CD4-positive, alpha-beta T cell (primary cell): ENCODE measurements at regions not wholly inside any gene's neighbourhood (a gene's known extent, or its start where the extent isn't known, plus 50 kb on each side); places are given as distances from the start of the nearest gene placed in this dataset.

Experiments used
- ATAC-seq: fragments of 200-7000 bp; cut with Tn5 transposase; one replicate; pipeline ENCODE4 v1.10.0; 2022; ENCODE audit warnings: mild to moderate bottlenecking; ENCODE audit not compliant: poor library complexity
- CTCF ChIA-PET: fragments of 350-600 bp; sonication (Branson Sonifier 250); formaldehyde crosslinking; loops from one replicate; lab custom pipeline; 2021; ENCODE audit warnings: antibody characterized with exemption, inconsistent platforms; lab: Charles Lee
- POLR2A ChIA-PET: fragments of 350-600 bp; sonication (Branson Sonifier 250); formaldehyde crosslinking; loops from one replicate; lab custom pipeline; 2021; ENCODE audit warnings: antibody characterized with exemption, inconsistent platforms; lab: Charles Lee
- DNase-seq, 14 experiments: peaks; one replicate each; pipeline ENCODE4 v3.0.0-alpha.2; 2013 to 2020; ENCODE audit warnings: mixed read lengths in 2 of 14
- H3K27ac ChIP-seq, 2 donors: one replicate each; pipeline versions ENCODE4 v1.5.1 to v1.7.0; 2013; ENCODE audit warnings: low read length in 2 of 2, low read depth in 1 of 2, mild to moderate bottlenecking in 1 of 2
- H3K27me3 ChIP-seq, 2 experiments: 1 replicate in 1 of 2; 2 replicates in 1 of 2; pipeline versions ENCODE4 v1.6.1 to v1.7.0; 2013; ENCODE audit warnings: low read length in 2 of 2, control low read depth in 1 of 2, mild to moderate bottlenecking in 1 of 2, moderate library complexity in 1 of 2; ENCODE audit not compliant: insufficient read depth in 2 of 2, control insufficient read depth in 1 of 2
- H3K36me3 ChIP-seq: one replicate; pipeline ENCODE4 v1.6.1; 2013; ENCODE audit warnings: low read length, control low read depth; ENCODE audit not compliant: insufficient read depth
- H3K4me1 ChIP-seq: one replicate; pipeline ENCODE4 v1.6.1; 2013; ENCODE audit warnings: low read length, control low read depth; ENCODE audit not compliant: insufficient read depth
- H3K4me3 ChIP-seq: one replicate; pipeline ENCODE4 v1.5.1; 2013; ENCODE audit warnings: mild to moderate bottlenecking, low read length, moderate library complexity
- H3K9me3 ChIP-seq, 2 experiments: 1 replicate in 1 of 2; 2 replicates in 1 of 2; pipeline versions ENCODE4 v1.6.1 to v1.7.0; 2013; ENCODE audit warnings: low read length in 2 of 2, mild to moderate bottlenecking in 2 of 2, control low read depth in 1 of 2, moderate library complexity in 1 of 2; ENCODE audit not compliant: control insufficient read depth in 1 of 2, insufficient read depth in 1 of 2
- H3K27ac Mint-ChIP-seq: one replicate; pipeline ENCODE4 v1.8.0; 2020; ENCODE audit warnings: mixed read lengths
- H3K27me3 Mint-ChIP-seq: one replicate; pipeline ENCODE4 v1.8.0; 2021; ENCODE audit warnings: mixed read lengths
- H3K36me3 Mint-ChIP-seq: one replicate; pipeline ENCODE4 v1.8.0; 2021; ENCODE audit warnings: low read depth, mixed read lengths
- H3K4me1 Mint-ChIP-seq: one replicate; pipeline ENCODE4 v1.8.0; 2021; ENCODE audit warnings: low read depth, mixed read lengths
- H3K4me3 Mint-ChIP-seq: one replicate; pipeline ENCODE4 v1.8.0; 2020; ENCODE audit warnings: mild to moderate bottlenecking, mixed read lengths
- H3K9me3 Mint-ChIP-seq: one replicate; pipeline ENCODE4 v1.8.0; 2020; ENCODE audit warnings: mixed read lengths
- CTCF ChIP-seq: fragments of 200-600 bp; IDR thresholded peaks from one replicate; pipeline ENCODE4 v1.8.0; 2022; ENCODE audit warnings: antibody characterized with exemption, mild to moderate bottlenecking
- intact Hi-C, 2 experiments: fragments of 100-400 bp; cut with DNase I in 1 of 2; cut with micrococcal nuclease in 1 of 2; formaldehyde crosslinking; loops; one replicate each; pipeline versions ENCODE4 v1.15.1 to v1.9.0; 2023 to 2025; cut with DNase I, micrococcal nuclease

- H3K4me3 ChIP-seq: no peak overlapping the region
- TF ChIP-seq CTCF: no peak
- no peaks in the 10 kb centered on the region for H3K4me1 Mint-ChIP-seq
Measured at GRCh38 chr4:148527571-148527970, 85.4 kb upstream of the NR3C2 start.

DNA sequence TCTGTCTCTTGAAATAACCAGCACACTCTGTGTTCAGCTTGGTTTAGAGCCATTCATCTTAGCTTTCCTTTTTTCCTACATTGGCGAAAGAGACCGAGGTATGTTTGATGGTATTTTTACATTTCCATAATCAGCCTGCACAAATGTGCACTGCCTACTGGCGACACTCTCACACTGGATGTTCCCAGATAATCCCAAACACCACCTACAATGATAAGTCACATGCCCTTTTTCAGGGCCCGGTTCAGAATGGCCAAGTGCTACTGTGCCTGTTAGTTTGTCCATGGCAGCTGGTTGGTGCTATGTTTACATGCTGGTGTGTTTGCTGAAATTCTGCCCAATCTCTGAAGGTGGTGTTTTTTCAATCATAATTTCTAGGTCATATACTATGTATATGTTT, 80.8 kb upstream of the NR3C2 start:
- Histone ChIP-seq H3K36me3 (no peaks in the 10 kb centered on the region), H3K27ac (no peak overlapping the region), H3K9me3 (peaks cover 0 to 11% of the 10 kb centered on the region in 2 experiments), H3K4me1 (no peaks in the 10 kb centered on the region), H3K27me3 (no peaks in the 10 kb centered on the region), H3K4me3 (no peak overlapping the region)
- Mint-ChIP-seq H3K36me3 (no peaks in the 10 kb centered on the region), H3K27ac (no peak overlapping the region), H3K27me3 (peaks cover 17% of the 10 kb centered on the region), H3K4me1 (no peaks in the 10 kb centered on the region), H3K4me3 (no peak overlapping the region), H3K9me3 (peaks cover 4% of the 10 kb centered on the region)
- intact Hi-C loops: no loop called here
- ATAC-seq: no peak
- ChIA-PET CTCF (no interaction called here), POLR2A (no interaction called here)
- DNase-seq: no peak
- no peak for TF ChIP-seq CTCF

More at GRCh38 chr4:148527571-148527970, 85.4 kb upstream of the NR3C2 start:
- no peaks in the 10 kb centered on the region for H3K36me3 ChIP-seq
- no peak for ATAC-seq
- H3K27me3 ChIP-seq: no peaks in the 10 kb centered on the region
- Mint-ChIP-seq H3K9me3 (peaks cover 15% of the 10 kb centered on the region), H3K27ac (no peak overlapping the region), H3K4me3 (no peak overlapping the region), H3K27me3 (no peaks in the 10 kb centered on the region), H3K36me3 (no peaks in the 10 kb centered on the region)
- ChIA-PET POLR2A (no interaction called here), CTCF (no interaction called here)
- intact Hi-C loops: no loop called here
- H3K9me3 ChIP-seq: peaks cover 5 to 6% of the 10 kb centered on the region in 2 experiments
- H3K27ac ChIP-seq: no peak overlapping the region
- H3K4me1 ChIP-seq: no peaks in the 10 kb centered on the region
- DNase-seq: no peak

- H3K27ac Mint-ChIP-seq: no peak overlapping the region
- TF ChIP-seq CTCF: no peak
- ATAC-seq (no peak), DNase-seq (no peak)
- peaks cover 12% of the 10 kb centered on the region for H3K27me3 Mint-ChIP-seq
- intact Hi-C loops: no loop called here
- Histone ChIP-seq H3K27me3 (no peaks in the 10 kb centered on the region), H3K27ac (no peak overlapping the region), H3K4me3 (no peak overlapping the region), H3K9me3 (no peaks in the 10 kb centered on the region), H3K36me3 (no peaks in the 10 kb centered on the region), H3K4me1 (no peaks in the 10 kb centered on the region)
- H3K9me3 Mint-ChIP-seq: peaks cover 2% of the 10 kb centered on the region
- H3K4me1 Mint-ChIP-seq: no peaks in the 10 kb centered on the region
- H3K4me3 Mint-ChIP-seq: no peak overlapping the region
- CTCF ChIA-PET: no interaction called here
- no peaks in the 10 kb centered on the region for H3K36me3 Mint-ChIP-seq
- POLR2A ChIA-PET: no interaction called here
Measured at GRCh38 chr4:148515248-148515647, 73.0 kb upstream of the NR3C2 start.
